ENCODE measurements at regions not wholly inside any gene's neighbourhood (a gene's known extent, or its start where the extent isn't known, plus 50 kb on each side); places are given as distances from the start of the nearest gene placed in this dataset.
"Not testable (repeated sequence)": the region's sequence is repeated elsewhere in the genome, so short reads cannot be mapped to it uniquely, and the experiment has no call there.

DNA sequence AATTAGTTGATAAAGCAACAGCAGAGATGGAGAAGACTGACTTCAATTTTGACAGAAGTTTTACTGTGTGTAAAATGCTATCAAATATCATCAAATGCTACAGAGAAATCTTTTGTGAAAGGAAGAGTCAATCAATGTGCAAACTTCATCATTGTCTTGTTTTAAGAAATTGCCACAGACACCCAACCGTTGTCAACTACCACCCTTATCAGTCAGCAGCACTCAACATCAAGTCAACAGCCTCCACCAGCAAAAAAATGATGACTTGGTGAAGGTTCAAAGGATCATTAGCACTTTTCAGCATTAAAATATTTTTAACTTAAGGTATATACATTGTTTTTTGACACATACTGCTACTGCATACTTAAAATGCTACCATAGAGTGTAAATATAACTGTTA is 888.8 kb downstream of the CDH18 start:
- no CpG with 5 or more reads among the region's 1 CpG for WGBS (ENCODE audit: insufficient coverage, low lambda C conversion rate)
- H3K4me3 ChIP-seq (ENCODE audit: low read length), result no peak overlapping the region
- no peaks in the 10 kb centered on the region for H3K36me3 ChIP-seq (ENCODE audit: control insufficient read depth, insufficient read depth, low read length)
- no peak for DNase-seq
- H3K27ac ChIP-seq (ENCODE audit: low read length), result no peak overlapping the region
- H3K27me3 ChIP-seq (ENCODE audit: control insufficient read depth, insufficient read depth, low read length), result no peaks in the 10 kb centered on the region
- no peaks in the 10 kb centered on the region for H3K9me3 ChIP-seq (ENCODE audit: control insufficient read depth, low read depth, low read length)
- H3K4me1 ChIP-seq (ENCODE audit: control insufficient read depth, insufficient read depth, low read length), result no peaks in the 10 kb centered on the region

DNA sequence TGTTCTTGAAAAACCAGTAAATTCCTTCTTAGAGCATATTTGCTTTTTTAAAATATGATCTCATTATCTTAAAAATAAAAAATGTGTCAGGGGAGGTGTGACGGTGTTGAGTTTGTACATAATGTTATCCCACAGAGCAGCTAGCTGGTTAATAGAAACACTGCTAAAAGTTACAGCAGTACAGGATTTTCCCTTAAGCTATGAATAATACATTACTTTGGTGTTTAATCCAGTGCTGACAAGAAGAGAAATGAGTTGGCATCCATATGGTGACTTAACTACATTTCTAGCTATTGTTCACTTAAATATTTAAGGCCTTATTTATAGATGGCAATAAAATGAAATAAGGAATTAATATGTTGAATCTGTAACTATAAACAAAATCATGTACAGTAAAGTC is 883.1 kb downstream of the CDH18 start:
- Histone ChIP-seq H3K4me1 (ENCODE audit: control insufficient read depth, insufficient read depth, low read length) (no peaks in the 10 kb centered on the region), H3K9me3 (ENCODE audit: control insufficient read depth, low read depth, low read length) (no peaks in the 10 kb centered on the region), H3K4me3 (ENCODE audit: low read length) (no peak overlapping the region), H3K27ac (ENCODE audit: low read length) (no peak overlapping the region), H3K36me3 (ENCODE audit: control insufficient read depth, insufficient read depth, low read length) (no peaks in the 10 kb centered on the region), H3K27me3 (ENCODE audit: control insufficient read depth, insufficient read depth, low read length) (no peaks in the 10 kb centered on the region)
- 100% methylated on average over 1 of the region's 1 CpG for WGBS (ENCODE audit: insufficient coverage, low lambda C conversion rate)
- DNase-seq, result no peak

DNA sequence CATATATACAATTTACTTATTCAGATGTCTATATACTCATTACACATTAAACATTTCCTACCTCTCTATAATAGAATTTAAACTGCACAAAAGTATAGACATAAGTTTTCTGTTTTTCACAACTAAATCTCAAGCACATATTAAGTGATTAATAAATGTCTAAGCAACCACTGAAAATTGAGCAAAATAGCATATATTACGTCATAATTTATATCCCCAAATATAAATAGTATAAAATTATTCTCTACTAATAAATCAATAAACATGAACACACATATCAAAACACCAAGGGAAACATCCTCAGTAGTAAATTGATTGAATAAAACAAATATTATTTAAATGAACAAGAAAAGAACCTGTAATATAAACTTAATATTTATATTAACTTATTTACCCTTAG is 865.1 kb downstream of the CDH18 start:
- Histone ChIP-seq H3K27ac (ENCODE audit: low read length) (no peak overlapping the region), H3K36me3 (ENCODE audit: control insufficient read depth, insufficient read depth, low read length) (no peaks in the 10 kb centered on the region), H3K4me1 (ENCODE audit: control insufficient read depth, insufficient read depth, low read length) (no peaks in the 10 kb centered on the region), H3K4me3 (ENCODE audit: low read length) (no peak overlapping the region), H3K9me3 (ENCODE audit: control insufficient read depth, low read depth, low read length) (no peaks in the 10 kb centered on the region), H3K27me3 (ENCODE audit: control insufficient read depth, insufficient read depth, low read length) (no peaks in the 10 kb centered on the region)
- no peak for DNase-seq
- 100% methylated on average over 1 of the region's 1 CpG for WGBS (ENCODE audit: insufficient coverage, low lambda C conversion rate)

DNA sequence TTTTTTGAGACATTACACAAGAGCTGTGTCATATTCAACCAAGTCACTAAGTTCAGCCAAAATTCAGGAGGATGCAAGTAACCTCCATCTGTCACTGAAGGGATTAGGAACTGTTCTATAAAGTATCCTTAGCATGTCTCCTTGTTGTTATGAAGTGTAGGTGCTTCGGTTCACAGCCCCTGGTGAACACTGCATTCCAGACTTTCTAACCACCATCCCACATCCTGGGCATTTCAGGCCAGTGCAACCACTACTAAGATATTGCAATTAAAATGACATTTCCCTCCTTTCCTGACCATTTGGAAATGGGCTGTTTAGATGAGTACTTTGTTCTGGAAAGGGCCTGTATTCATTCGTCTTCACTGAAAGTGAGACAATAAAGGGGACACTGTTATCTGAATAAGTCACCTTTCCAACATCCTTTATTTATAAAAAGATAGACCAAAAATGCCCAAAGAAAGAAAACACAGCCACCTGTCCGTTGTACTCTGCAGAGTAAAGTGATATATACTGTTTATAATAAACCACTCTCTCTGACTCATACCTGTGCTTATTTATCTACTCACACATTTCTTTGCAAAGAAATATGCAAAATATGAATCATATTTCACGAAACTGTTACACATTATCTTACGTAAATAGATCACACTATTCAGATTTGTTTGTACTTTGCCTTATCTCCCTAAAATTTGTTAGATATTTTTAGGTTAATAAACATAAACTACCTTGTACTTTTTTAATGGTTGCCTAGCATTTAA is 861.9 kb downstream of the CDH18 start:
- DNase-seq, result no peak
- Histone ChIP-seq H3K4me1 (ENCODE audit: control insufficient read depth, insufficient read depth, low read length) (no peaks in the 10 kb centered on the region), H3K4me3 (ENCODE audit: low read length) (no peak overlapping the region), H3K9me3 (ENCODE audit: control insufficient read depth, low read depth, low read length) (no peaks in the 10 kb centered on the region), H3K27me3 (ENCODE audit: control insufficient read depth, insufficient read depth, low read length) (no peaks in the 10 kb centered on the region), H3K27ac (ENCODE audit: low read length) (no peak overlapping the region), H3K36me3 (ENCODE audit: control insufficient read depth, insufficient read depth, low read length) (no peaks in the 10 kb centered on the region)
- 63% methylated on average over 2 of the region's 5 CpGs for WGBS (ENCODE audit: insufficient coverage, low lambda C conversion rate)

DNA sequence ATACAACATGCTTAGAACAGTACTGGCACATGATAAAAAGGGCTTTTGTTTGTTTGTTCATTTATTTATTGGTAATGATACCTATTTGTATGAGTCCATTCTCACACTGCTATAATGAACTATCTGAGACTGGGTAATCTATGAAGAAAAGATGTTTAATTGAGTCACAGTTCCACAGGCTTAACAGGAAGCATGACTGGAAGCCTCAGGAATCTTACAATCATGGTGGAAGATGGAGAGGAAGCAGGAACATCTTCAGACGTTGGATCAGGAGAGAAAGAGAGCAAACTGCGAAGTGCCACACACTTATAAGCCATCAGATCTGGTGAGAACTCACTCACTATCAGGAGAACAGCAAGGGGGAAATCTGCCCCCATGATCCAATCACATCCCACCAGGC is 847.7 kb downstream of the CDH18 start:
- H3K27me3 ChIP-seq (ENCODE audit: control insufficient read depth, insufficient read depth, low read length), result no peaks in the 10 kb centered on the region
- no peak for DNase-seq
- whole genome bisulfite sequencing (ENCODE audit: insufficient coverage, low lambda C conversion rate), result no CpG with 5 or more reads among the region's 2 CpGs

DNA sequence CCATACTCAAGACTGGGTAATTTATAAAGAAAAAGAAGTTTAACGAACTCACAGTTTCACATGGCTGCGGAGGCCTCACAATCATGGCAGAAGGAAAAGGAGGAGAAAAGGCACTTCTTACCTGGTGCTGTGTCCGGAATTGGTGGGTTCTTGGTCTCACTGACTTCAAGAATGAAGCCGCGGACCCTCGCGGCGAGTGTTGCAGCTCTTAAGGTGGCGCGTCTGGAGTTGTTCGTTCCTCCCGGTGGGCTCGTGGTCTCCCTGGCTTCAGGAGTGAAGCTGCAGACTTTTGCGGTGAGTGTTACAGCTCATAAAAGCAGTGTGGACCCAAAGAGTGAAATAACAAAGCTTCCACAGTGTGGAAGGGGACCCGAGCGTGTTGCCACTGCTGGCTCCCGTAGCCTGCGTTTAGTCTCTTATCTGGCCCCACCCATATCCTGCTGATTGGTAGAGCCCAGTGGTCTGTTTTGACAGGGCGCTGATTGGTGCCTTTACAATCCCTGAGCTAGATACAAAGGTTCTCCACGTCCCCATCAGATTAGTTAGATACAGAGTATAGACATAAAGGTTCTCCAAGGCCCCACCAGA is 846.0 kb downstream of the CDH18 start:
- not testable (repeated sequence) for H3K9me3 ChIP-seq (ENCODE audit: control insufficient read depth, low read depth, low read length); H3K27ac ChIP-seq (ENCODE audit: low read length); H3K27me3 ChIP-seq (ENCODE audit: control insufficient read depth, insufficient read depth, low read length); H3K4me3 ChIP-seq (ENCODE audit: low read length); H3K36me3 ChIP-seq (ENCODE audit: control insufficient read depth, insufficient read depth, low read length); H3K4me1 ChIP-seq (ENCODE audit: control insufficient read depth, insufficient read depth, low read length); DNase-seq
- WGBS (ENCODE audit: insufficient coverage, low lambda C conversion rate), result no CpG with 5 or more reads among the region's 20 CpGs

More for the DNA sequence above, 847.7 kb downstream of the CDH18 start:
- H3K27ac ChIP-seq (ENCODE audit: low read length), result no peak overlapping the region
- peaks cover 3% of the 10 kb centered on the region for H3K9me3 ChIP-seq (ENCODE audit: control insufficient read depth, low read depth, low read length)
- no peaks in the 10 kb centered on the region for H3K4me1 ChIP-seq (ENCODE audit: control insufficient read depth, insufficient read depth, low read length)
- no peak overlapping the region for H3K4me3 ChIP-seq (ENCODE audit: low read length)
- no peaks in the 10 kb centered on the region for H3K36me3 ChIP-seq (ENCODE audit: control insufficient read depth, insufficient read depth, low read length)

DNA sequence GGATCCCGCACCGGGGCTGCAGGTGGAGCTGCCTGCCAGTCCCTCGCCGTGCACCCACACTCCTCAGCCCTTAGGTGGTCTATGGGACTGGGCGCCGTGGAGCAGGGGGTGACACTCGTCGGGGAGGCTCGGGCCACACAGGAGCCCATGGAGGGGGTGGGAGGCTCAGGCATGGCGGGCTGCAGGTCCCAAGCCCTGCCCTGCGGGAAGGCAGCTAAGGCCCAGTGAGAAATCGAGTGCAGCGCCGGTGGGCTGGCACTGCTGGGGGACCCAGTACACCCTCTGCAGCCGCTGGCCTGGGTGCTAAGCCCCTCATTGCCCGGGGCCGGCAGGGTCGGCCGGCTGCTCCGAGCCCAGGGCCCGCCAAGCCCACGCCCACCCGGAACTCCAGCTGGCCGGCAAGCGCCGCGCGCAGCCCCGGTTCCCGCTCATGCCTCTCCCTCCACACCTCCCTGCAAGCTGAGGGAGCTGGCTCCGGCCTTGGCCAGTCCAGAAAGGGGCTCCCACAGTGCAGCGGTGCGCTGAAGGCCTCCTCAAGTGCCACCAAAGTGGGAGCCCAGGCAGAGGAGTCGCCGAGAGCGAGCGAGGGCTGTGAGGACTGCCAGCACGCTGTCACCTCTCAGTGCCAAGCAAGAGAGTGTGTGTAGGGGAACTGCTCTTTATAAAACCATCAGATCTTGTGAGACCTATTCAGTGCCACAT is 845.1 kb downstream of the CDH18 start:
- not testable (repeated sequence) for H3K9me3 ChIP-seq (ENCODE audit: control insufficient read depth, low read depth, low read length); H3K27me3 ChIP-seq (ENCODE audit: control insufficient read depth, insufficient read depth, low read length); DNase-seq; H3K4me3 ChIP-seq (ENCODE audit: low read length); H3K4me1 ChIP-seq (ENCODE audit: control insufficient read depth, insufficient read depth, low read length); H3K27ac ChIP-seq (ENCODE audit: low read length); H3K36me3 ChIP-seq (ENCODE audit: control insufficient read depth, insufficient read depth, low read length)
- WGBS (ENCODE audit: insufficient coverage, low lambda C conversion rate), result no CpG with 5 or more reads among the region's 38 CpGs

DNA sequence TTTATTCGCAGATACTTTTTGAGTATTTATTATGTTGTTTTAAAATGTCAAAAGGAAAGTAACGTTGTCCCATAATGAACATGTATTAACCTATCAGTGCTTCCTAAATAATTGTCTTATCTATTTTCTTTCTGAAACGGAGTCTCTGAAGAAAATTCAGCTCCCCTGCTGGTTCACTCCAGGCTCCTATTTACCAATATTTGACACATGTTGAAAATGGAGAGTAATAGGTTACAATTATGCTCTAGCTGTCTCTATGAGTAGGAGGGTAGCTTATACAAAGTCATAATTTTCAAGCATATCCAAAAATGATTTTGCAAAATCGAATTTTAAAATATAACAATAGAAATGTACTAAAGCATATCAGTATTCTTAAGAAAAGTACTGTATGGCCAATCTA is 844.1 kb downstream of the CDH18 start:
- Histone ChIP-seq H3K4me1 (ENCODE audit: control insufficient read depth, insufficient read depth, low read length) (no peaks in the 10 kb centered on the region), H3K4me3 (ENCODE audit: low read length) (no peak overlapping the region), H3K27ac (ENCODE audit: low read length) (no peak overlapping the region), H3K9me3 (ENCODE audit: control insufficient read depth, low read depth, low read length) (peaks cover 3% of the 10 kb centered on the region), H3K27me3 (ENCODE audit: control insufficient read depth, insufficient read depth, low read length) (no peaks in the 10 kb centered on the region), H3K36me3 (ENCODE audit: control insufficient read depth, insufficient read depth, low read length) (no peaks in the 10 kb centered on the region)
- 70% methylated on average over 3 of the region's 4 CpGs for WGBS (ENCODE audit: insufficient coverage, low lambda C conversion rate)
- no peak for DNase-seq

DNA sequence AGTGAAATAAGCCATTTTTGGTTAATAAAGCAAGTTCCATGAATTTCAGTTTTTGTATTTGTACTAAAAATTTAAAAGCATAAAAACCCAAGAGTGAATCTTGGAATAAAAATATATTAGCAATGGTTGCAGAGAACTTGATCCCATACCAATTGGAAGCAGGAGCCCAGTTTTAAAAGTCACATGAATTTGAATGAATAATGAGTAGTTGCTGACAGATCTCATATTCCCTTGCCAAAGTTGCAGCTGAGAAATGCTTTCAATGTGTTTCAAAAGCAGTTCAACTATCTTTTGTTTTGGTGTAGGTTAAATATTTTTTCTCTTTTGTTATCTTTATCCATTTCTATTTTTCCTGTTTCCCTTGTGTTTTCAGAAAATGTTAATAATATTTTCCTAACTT is 818.6 kb downstream of the CDH18 start:
- Histone ChIP-seq H3K36me3 (ENCODE audit: control insufficient read depth, insufficient read depth, low read length) (no peaks in the 10 kb centered on the region), H3K9me3 (ENCODE audit: control insufficient read depth, low read depth, low read length) (no peaks in the 10 kb centered on the region), H3K27ac (ENCODE audit: low read length) (no peak overlapping the region), H3K4me1 (ENCODE audit: control insufficient read depth, insufficient read depth, low read length) (no peaks in the 10 kb centered on the region), H3K4me3 (ENCODE audit: low read length) (no peak overlapping the region), H3K27me3 (ENCODE audit: control insufficient read depth, insufficient read depth, low read length) (no peaks in the 10 kb centered on the region)
- DNase-seq, result no peak

DNA sequence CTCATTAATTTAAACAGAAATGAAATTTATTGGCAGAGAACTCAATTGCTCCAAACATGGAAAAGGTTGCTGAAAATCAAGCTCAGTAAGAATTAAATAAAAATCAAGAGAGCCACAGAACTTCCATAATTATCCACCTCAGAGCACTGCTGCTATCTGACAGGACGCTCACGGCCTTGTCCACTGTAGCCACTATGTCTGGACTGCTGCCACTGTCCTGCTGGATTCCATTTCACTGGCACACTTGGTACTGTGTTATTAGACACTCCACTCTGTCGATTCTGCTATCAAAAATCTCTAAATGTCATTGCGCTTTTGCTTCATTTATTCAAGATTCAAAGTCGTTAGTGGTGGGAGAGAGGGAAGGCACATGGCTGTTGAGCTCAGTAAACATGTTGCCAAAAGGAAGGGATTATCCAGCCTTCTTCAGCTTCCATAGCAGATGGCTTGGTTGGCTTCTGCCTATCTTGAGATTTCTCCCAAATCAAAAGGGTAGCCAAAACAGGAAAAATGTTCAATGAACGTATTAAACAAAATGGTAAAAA is 815.0 kb downstream of the CDH18 start:
- Histone ChIP-seq H3K9me3 (ENCODE audit: control insufficient read depth, low read depth, low read length) (no peaks in the 10 kb centered on the region), H3K27ac (ENCODE audit: low read length) (no peak overlapping the region), H3K27me3 (ENCODE audit: control insufficient read depth, insufficient read depth, low read length) (no peaks in the 10 kb centered on the region), H3K36me3 (ENCODE audit: control insufficient read depth, insufficient read depth, low read length) (no peaks in the 10 kb centered on the region), H3K4me3 (ENCODE audit: low read length) (no peak overlapping the region), H3K4me1 (ENCODE audit: control insufficient read depth, insufficient read depth, low read length) (no peaks in the 10 kb centered on the region)
- no peak for DNase-seq
- 78% methylated on average over 2 of the region's 6 CpGs for WGBS (ENCODE audit: insufficient coverage, low lambda C conversion rate)
